GM12878 (cell line): ENCODE measurements at regions not wholly inside any gene's neighbourhood (a gene's known extent, or its start where the extent isn't known, plus 50 kb on each side); places are given as distances from the start of the nearest gene placed in this dataset.

Source experiments
- ATAC-seq: fragments of 200-7000 bp; cut with Tn5 transposase; 3 replicates; pipeline ENCODE4 v1.9.1; 2020; ENCODE audit warnings: mild to moderate bottlenecking, moderate library complexity
- BruUV-seq: library from RNA; stranded (reverse); fragments of 400-500 nt; replicated peaks from 2 replicates; lab custom pipeline; 2021; lab: Mats Ljungman, UMichigan
- CTCF ChIA-PET: fragments of 300-600 bp; sonication (Branson Sonifier 250); formaldehyde crosslinking; extraction: SDS; loops from one replicate; lab custom pipeline; 2021; ENCODE audit warnings: inconsistent platforms; lab: Yijun Ruan, JAX
- POLR2A ChIA-PET: fragments of 350-600 bp; formaldehyde crosslinking; extraction: SDS; loops from one replicate; lab custom pipeline; 2021; ENCODE audit warnings: inconsistent platforms; lab: Charles Lee
- RAD21 ChIA-PET: fragments of 300-600 bp; sonication (Branson Sonifier 250); formaldehyde crosslinking; loops from one replicate; lab custom pipeline; 2023; ENCODE audit warnings: antibody characterized with exemption; ENCODE audit not compliant: unreplicated experiment; lab: Charles Lee
- SMC1A ChIA-PET: fragments of 300-600 bp; sonication (Branson Sonifier 250); formaldehyde crosslinking; loops from one replicate; lab custom pipeline; 2023; ENCODE audit not compliant: unreplicated experiment, uncharacterized antibody; lab: Charles Lee
- DNase-seq: peaks from one replicate; pipeline ENCODE4 v3.0.0-alpha.2; 2011; ENCODE audit warnings: low read depth, low spot score
- FAIRE-seq: peaks from 3 replicates; lab custom pipeline; 2011; peaks lifted over from hg19 to GRCh38; lab: Jason Lieb, UNC
- H2AFZ ChIP-seq: 2 replicates; pipeline ENCODE4 v1.6.0; 2011; ENCODE audit warnings: low read depth, low read length, control low read depth; ENCODE audit not compliant: control insufficient read depth
- H3K27ac ChIP-seq: 2 replicates; pipeline ENCODE4 v1.5.1; 2011; ENCODE audit warnings: control low read depth; ENCODE audit not compliant: control insufficient read depth, insufficient read depth
- H3K27me3 ChIP-seq, 2 experiments: replicated peaks in 1 of 2; 2 replicates each; pipeline versions ENCODE4 v1.6.0 to v1.6.1; 2011; ENCODE audit warnings: low read length in 1 of 2; ENCODE audit not compliant: control insufficient read depth in 2 of 2, insufficient read depth in 2 of 2
- H3K36me3 ChIP-seq, 2 experiments: 2 replicates each; pipeline ENCODE4 v1.5.1; 2011; ENCODE audit warnings: low read length in 1 of 2; ENCODE audit not compliant: control insufficient read depth in 2 of 2, insufficient read depth in 2 of 2
- H3K4me1 ChIP-seq: 2 replicates; pipeline ENCODE4 v1.6.1; 2011; ENCODE audit warnings: mild to moderate bottlenecking, low read length, moderate library complexity, mixed read lengths; ENCODE audit not compliant: control insufficient read depth, insufficient read depth
- H3K4me2 ChIP-seq: 2 replicates; pipeline ENCODE4 v1.6.0; 2011; ENCODE audit warnings: control low read depth; ENCODE audit not compliant: control insufficient read depth, insufficient read depth
- H3K4me3 ChIP-seq: fragments of 200-600 bp; sonication (generic); 2 replicates; pipeline ENCODE4 v1.5.1; 2016
- H3K79me2 ChIP-seq: 2 replicates; pipeline ENCODE4 v1.6.0; 2011; ENCODE audit warnings: low read length; ENCODE audit not compliant: control insufficient read depth, insufficient read depth
- H3K9ac ChIP-seq: 2 replicates; pipeline ENCODE4 v1.8.0; 2011; ENCODE audit warnings: low read length, control low read depth, mixed read lengths; ENCODE audit not compliant: control insufficient read depth, insufficient read depth
- H3K9me3 ChIP-seq: replicated peaks from 3 replicates; pipeline ENCODE4 v1.5.1; 2011; ENCODE audit warnings: mild to moderate bottlenecking, low read length; ENCODE audit not compliant: control insufficient read depth, insufficient read depth
- H4K20me1 ChIP-seq: 2 replicates; pipeline ENCODE4 v1.6.0; 2011; ENCODE audit not compliant: control insufficient read depth, insufficient read depth
- CHD1 ChIP-seq: IDR thresholded peaks from 2 replicates; pipeline ENCODE4 v1.6.1; 2012; ENCODE audit warnings: low read depth, low read length, improper control_type of control experiment
- CREM ChIP-seq: IDR thresholded peaks from 2 replicates; pipeline ENCODE4 v1.6.1; 2014; ENCODE audit warnings: antibody characterized with exemption, low read depth
- EGR1 ChIP-seq, 2 experiments: IDR thresholded peaks; 1 replicate in 1 of 2; 2 replicates in 1 of 2; pipeline ENCODE4 v1.6.1; 2011 to 2012; ENCODE audit warnings: low read depth in 2 of 2, low read length in 2 of 2, borderline replicate concordance in 1 of 2, mild to moderate bottlenecking in 1 of 2, moderate library complexity in 1 of 2
- FOXM1 ChIP-seq: IDR thresholded peaks from 2 replicates; pipeline ENCODE4 v1.6.1; 2012; ENCODE audit warnings: low read depth, mild to moderate bottlenecking, inconsistent platforms, low read length, moderate library complexity
- JUND ChIP-seq: IDR thresholded peaks from 2 replicates; pipeline ENCODE4 v1.6.1; 2012; ENCODE audit warnings: low read depth, mild to moderate bottlenecking, low read length, improper control_type of control experiment, moderate library complexity
- RUNX3 ChIP-seq: IDR thresholded peaks from 2 replicates; pipeline ENCODE4 v1.6.1; 2012; ENCODE audit warnings: low read length, inconsistent platforms
- WGBS: methylation state at CpG from one replicate; pipeline ENCODE4 v1.1.6; 2016; ENCODE audit warnings: low lambda C conversion rate; ENCODE audit not compliant: insufficient replicate concordance, insufficient coverage; ENCODE audit errors: missing lambda C conversion rate; 5-methylcytosine and 5-hydroxymethylcytosine counted together
- in situ Hi-C: fragments of 300-500 bp; cut with MboI; formaldehyde crosslinking; loops from 9 replicates; pipeline ENCODE4 v1.14.3; 2018; ENCODE audit warnings: mixed read lengths
- intact Hi-C: fragments of 100-400 bp; cut with micrococcal nuclease; formaldehyde crosslinking; loops from one replicate; pipeline ENCODE4 v1.14.2; 2022; ENCODE audit not compliant: unreplicated experiment

GRCh38 chr13:108534728-108535127 is 94.7 kb upstream of the MYO16 start:
- SMC1A ChIA-PET: interaction anchor here (1.1 kb wide), 1 partner anchor 9 kb away, joined by 3 read pairs; no protein-coding TSS in a partner anchor
- Histone ChIP-seq H3K36me3 (no peaks in the 10 kb centered on the region), H3K4me3 (no peak overlapping the region), H3K9ac (no peak overlapping the region), H3K9me3 (no peaks in the 10 kb centered on the region), H3K27ac (no peak overlapping the region), H4K20me1 (no peaks in the 10 kb centered on the region), H3K4me2 (no peak overlapping the region), H3K79me2 (no peaks in the 10 kb centered on the region), H3K27me3 (no peaks in the 10 kb centered on the region), H2AFZ (no peak overlapping the region), H3K4me1 (no peaks in the 10 kb centered on the region)
- RAD21 ChIA-PET: no interaction called here
- in situ Hi-C loops (no loop called here), intact Hi-C loops (no loop called here)
- POLR2A ChIA-PET: no interaction called here
- CTCF ChIA-PET: no interaction called here
- ATAC-seq (no peak), FAIRE-seq (no peak), DNase-seq (no peak)
- no TSS peak for BruUV-seq
- TF ChIP-seq FOXM1 (no peak), EGR1 (IDR thresholded peaks at IDR 0.05; ENCODE audit: borderline replicate concordance in 1 of 2, low read depth in 2 of 2, low read length in 2 of 2) (no peak), RUNX3 (no peak), JUND (no peak)

- TF ChIP-seq CHD1: no peak
- TF ChIP-seq CREM: no peak
- ATAC-seq: no peak
- Histone ChIP-seq H3K9me3 (no peaks in the 10 kb centered on the region), H3K9ac (no peak overlapping the region), H3K4me1 (no peaks in the 10 kb centered on the region), H2AFZ (no peak overlapping the region), H3K4me2 (no peak overlapping the region), H4K20me1 (no peaks in the 10 kb centered on the region), H3K27me3 (no peaks in the 10 kb centered on the region), H3K79me2 (no peaks in the 10 kb centered on the region), H3K4me3 (no peak overlapping the region), H3K36me3 (no peaks in the 10 kb centered on the region), H3K27ac (no peak overlapping the region)
- in situ Hi-C loops: no loop called here
- POLR2A ChIA-PET: interaction anchor here (0.5 kb wide), 1 partner anchor 209 kb away, joined by 3 read pairs; no protein-coding TSS in a partner anchor
- RAD21 ChIA-PET: no interaction called here
- 5% methylated on average over 5 of the region's 5 CpGs for WGBS
- SMC1A ChIA-PET: interaction anchor here (0.8 to 1.8 kb wide), 6 partner anchors 9 to 226 kb away, joined by 3 to 6 read pairs (median 4); no protein-coding TSS in a partner anchor
- no TSS peak for BruUV-seq
- DNase-seq: no peak
- intact Hi-C loops: no loop called here
- no peak for FAIRE-seq
- CTCF ChIA-PET: interaction anchor here (0.9 to 1.2 kb wide), 2 partner anchors 53 to 207 kb away, joined by 3 read pairs; no protein-coding TSS in a partner anchor
Measured at GRCh38 chr13:108549934-108550333, 79.5 kb upstream of the MYO16 start.
